GM18520 (cell line): ENCODE measurements at regions not wholly inside any gene's neighbourhood (a gene's known extent, or its start where the extent isn't known, plus 50 kb on each side); places are given as distances from the start of the nearest gene placed in this dataset.
"Not testable (repeated sequence)": the region's sequence is repeated elsewhere in the genome, so short reads cannot be mapped to it uniquely, and the experiment has no call there.

Source experiments
- ATAC-seq: cut with Tn5 transposase; IDR thresholded peaks from one replicate; pipeline ENCODE4 v1.9.1; 2021; ENCODE audit not compliant: unreplicated experiment

GRCh38 chr5:114953565-114953964 is 216.1 kb downstream of the TRIM36 start:
- no peak for ATAC-seq

GRCh38 chr5:114952876-114953275 is 216.8 kb downstream of the TRIM36 start:
- no peak for ATAC-seq

GRCh38 chr5:114949756-114950155 is 220.0 kb downstream of the TRIM36 start:
- ATAC-seq = no peak

- no peak for ATAC-seq
Measured at GRCh38 chr5:114948986-114949621, 220.6 kb downstream of the TRIM36 start.

- no peak for ATAC-seq
Measured at GRCh38 chr5:114948363-114948762, 221.3 kb downstream of the TRIM36 start.

- no peak for ATAC-seq
Measured at GRCh38 chr5:114940709-114941108, 229.0 kb downstream of the TRIM36 start.

GRCh38 chr5:114935490-114935889 is 234.2 kb downstream of the TRIM36 start:
- ATAC-seq = no peak

- no peak for ATAC-seq
Measured at GRCh38 chr5:114928644-114929462, 240.9 kb downstream of the TRIM36 start.

GRCh38 chr5:114924769-114925168 is 244.9 kb downstream of the TRIM36 start:
- ATAC-seq = no peak

- no peak for ATAC-seq
Measured at GRCh38 chr5:114912189-114912920, 257.4 kb downstream of the TRIM36 start.

GRCh38 chr5:114910727-114911126 is 259.0 kb downstream of the TRIM36 start:
- no peak for ATAC-seq

GRCh38 chr5:114909424-114909823 is 260.3 kb downstream of the TRIM36 start:
- no peak for ATAC-seq

GRCh38 chr5:114903767-114904166 is 265.9 kb downstream of the TRIM36 start:
- no peak for ATAC-seq

- ATAC-seq = no peak
Measured at GRCh38 chr5:114898602-114899001, 271.1 kb downstream of the TRIM36 start.

GRCh38 chr5:114883675-114884074 is 286.0 kb downstream of the TRIM36 start:
- ATAC-seq = no peak

- no peak for ATAC-seq
Measured at GRCh38 chr5:114859438-114859735, 310.3 kb downstream of the TRIM36 start.

- no peak for ATAC-seq
Measured at GRCh38 chr5:114858665-114859437, 310.9 kb downstream of the TRIM36 start.

- ATAC-seq = no peak
Measured at GRCh38 chr5:114857941-114858551, 311.7 kb downstream of the TRIM36 start.

- not testable (repeated sequence) for ATAC-seq
Measured at GRCh38 chr5:114844711-114845110, 325.0 kb downstream of the TRIM36 start.

- no peak for ATAC-seq
Measured at GRCh38 chr5:114839360-114839759, 330.3 kb downstream of the TRIM36 start.

- ATAC-seq = no peak
Measured at GRCh38 chr5:114838937-114839336, 330.8 kb downstream of the TRIM36 start.
